Activated naive CD8-positive, alpha-beta T cell treated with anti-CD3 and anti-CD28 coated beads, Interleukin-2, amount 10 ng/mL, durations not matched to agents 7 days and 5 days (primary cell): ENCODE measurements at regions not wholly inside any gene's neighbourhood (a gene's known extent, or its start where the extent isn't known, plus 50 kb on each side); places are given as distances from the start of the nearest gene placed in this dataset.

Experiments used
- ATAC-seq: fragments of 150-1000 bp; cut with Tn5 transposase; one replicate; pipeline ENCODE4 v1.10.0; 2021; ENCODE audit warnings: low read depth, moderate library complexity
- POLR2A ChIA-PET: fragments of 350-600 bp; sonication (Branson Sonifier 250); formaldehyde crosslinking; loops from one replicate; lab custom pipeline; 2021; ENCODE audit warnings: antibody characterized with exemption; lab: Charles Lee
- DNase-seq: peaks from one replicate; pipeline ENCODE4 v3.0.0; 2021
- H3K27ac Mint-ChIP-seq: one replicate; pipeline ENCODE4 v1.8.0; 2022; ENCODE audit warnings: mild to moderate bottlenecking, mixed read lengths
- H3K27me3 Mint-ChIP-seq: one replicate; pipeline ENCODE4 v1.8.0; 2022; ENCODE audit warnings: mild to moderate bottlenecking, moderate library complexity, mixed read lengths
- H3K36me3 Mint-ChIP-seq: one replicate; pipeline ENCODE4 v1.8.0; 2021; ENCODE audit warnings: mild to moderate bottlenecking, mixed read lengths
- H3K4me1 Mint-ChIP-seq: one replicate; pipeline ENCODE4 v1.8.0; 2021; ENCODE audit warnings: mixed read lengths
- H3K4me3 Mint-ChIP-seq: one replicate; pipeline ENCODE4 v1.8.0; 2022; ENCODE audit warnings: mild to moderate bottlenecking, moderate library complexity, mixed read lengths
- H3K9me3 Mint-ChIP-seq: one replicate; pipeline ENCODE4 v1.8.0; 2021; ENCODE audit warnings: mixed read lengths

GRCh38 chr21:15219039-15219438 lies 154.2 kb upstream of the NRIP1 start:
- H3K4me1 Mint-ChIP-seq: no peaks in the 10 kb centered on the region
- ATAC-seq (no peak), DNase-seq (no peak)
- no peaks in the 10 kb centered on the region for H3K36me3 Mint-ChIP-seq
- no peak overlapping the region for H3K27ac Mint-ChIP-seq
- POLR2A ChIA-PET: no interaction called here
- H3K9me3 Mint-ChIP-seq: no peaks in the 10 kb centered on the region
- H3K4me3 Mint-ChIP-seq: no peak overlapping the region
- peaks cover 4% of the 10 kb centered on the region for H3K27me3 Mint-ChIP-seq

GRCh38 chr21:15219894-15220293 lies 155.1 kb upstream of the NRIP1 start:
- Mint-ChIP-seq H3K27ac (no peak overlapping the region), H3K9me3 (no peaks in the 10 kb centered on the region), H3K27me3 (peaks cover 4% of the 10 kb centered on the region), H3K4me1 (no peaks in the 10 kb centered on the region), H3K4me3 (no peak overlapping the region), H3K36me3 (no peaks in the 10 kb centered on the region)
- DNase-seq: no peak
- ATAC-seq: no peak
- POLR2A ChIA-PET: no interaction called here

GRCh38 chr21:15221799-15222386 lies 157.1 kb upstream of the NRIP1 start:
- Mint-ChIP-seq H3K27me3 (peaks cover 4% of the 10 kb centered on the region), H3K4me3 (no peak overlapping the region), H3K27ac (no peak overlapping the region), H3K36me3 (no peaks in the 10 kb centered on the region), H3K9me3 (no peaks in the 10 kb centered on the region), H3K4me1 (no peaks in the 10 kb centered on the region)
- POLR2A ChIA-PET: no interaction called here
- ATAC-seq (no peak), DNase-seq (no peak)

GRCh38 chr21:15222707-15223106 lies 157.9 kb upstream of the NRIP1 start:
- ATAC-seq: no peak
- Mint-ChIP-seq H3K9me3 (no peaks in the 10 kb centered on the region), H3K27me3 (peaks cover 4% of the 10 kb centered on the region), H3K27ac (no peak overlapping the region), H3K4me3 (no peak overlapping the region), H3K4me1 (no peaks in the 10 kb centered on the region), H3K36me3 (no peaks in the 10 kb centered on the region)
- POLR2A ChIA-PET: no interaction called here
- no peak for DNase-seq

GRCh38 chr21:15224346-15225086 lies 159.7 kb upstream of the NRIP1 start:
- no peaks in the 10 kb centered on the region for H3K9me3 Mint-ChIP-seq
- H3K4me3 Mint-ChIP-seq: no peak overlapping the region
- ATAC-seq: no peak

GRCh38 chr21:15227919-15228318 lies 163.1 kb upstream of the NRIP1 start:
- DNase-seq: no peak
- no peaks in the 10 kb centered on the region for H3K36me3 Mint-ChIP-seq
- no peaks in the 10 kb centered on the region for H3K4me1 Mint-ChIP-seq
- no peak overlapping the region for H3K27ac Mint-ChIP-seq
- no peak for ATAC-seq
- H3K9me3 Mint-ChIP-seq: peaks cover 3% of the 10 kb centered on the region
- H3K27me3 Mint-ChIP-seq: peaks cover 4% of the 10 kb centered on the region
- POLR2A ChIA-PET: no interaction called here
- H3K4me3 Mint-ChIP-seq: no peak overlapping the region

More at GRCh38 chr21:15224346-15225086, 159.7 kb upstream of the NRIP1 start:
- no peak for DNase-seq
- peaks cover 4% of the 10 kb centered on the region for H3K27me3 Mint-ChIP-seq
- no peak overlapping the region for H3K27ac Mint-ChIP-seq
- no peaks in the 10 kb centered on the region for H3K4me1 Mint-ChIP-seq
- H3K36me3 Mint-ChIP-seq: no peaks in the 10 kb centered on the region
- POLR2A ChIA-PET: no interaction called here

- H3K9me3 Mint-ChIP-seq: peaks cover 4% of the 10 kb centered on the region
- no peak for ATAC-seq
- H3K27ac Mint-ChIP-seq: no peak overlapping the region
- DNase-seq: no peak
- POLR2A ChIA-PET: no interaction called here
- H3K4me3 Mint-ChIP-seq: no peak overlapping the region
- H3K36me3 Mint-ChIP-seq: no peaks in the 10 kb centered on the region
- no peaks in the 10 kb centered on the region for H3K27me3 Mint-ChIP-seq
- no peaks in the 10 kb centered on the region for H3K4me1 Mint-ChIP-seq
Observed at GRCh38 chr21:15229390-15229789, 164.6 kb upstream of the NRIP1 start.

GRCh38 chr21:15233611-15234010 lies 168.8 kb upstream of the NRIP1 start:
- ATAC-seq: no peak
- no peaks in the 10 kb centered on the region for H3K36me3 Mint-ChIP-seq
- peaks cover 4% of the 10 kb centered on the region for H3K9me3 Mint-ChIP-seq
- no peak overlapping the region for H3K27ac Mint-ChIP-seq
- no peak overlapping the region for H3K4me3 Mint-ChIP-seq
- DNase-seq: no peak
- H3K4me1 Mint-ChIP-seq: no peaks in the 10 kb centered on the region
- H3K27me3 Mint-ChIP-seq: no peaks in the 10 kb centered on the region
- POLR2A ChIA-PET: no interaction called here

GRCh38 chr21:15236111-15236510 lies 171.3 kb upstream of the NRIP1 start:
- no peak overlapping the region for H3K4me3 Mint-ChIP-seq
- peaks cover 3% of the 10 kb centered on the region for H3K9me3 Mint-ChIP-seq
- H3K27me3 Mint-ChIP-seq: no peaks in the 10 kb centered on the region
- POLR2A ChIA-PET: no interaction called here
- no peaks in the 10 kb centered on the region for H3K36me3 Mint-ChIP-seq
- no peak for DNase-seq
- no peaks in the 10 kb centered on the region for H3K4me1 Mint-ChIP-seq
- ATAC-seq: no peak
- H3K27ac Mint-ChIP-seq: no peak overlapping the region

GRCh38 chr21:15240848-15241247 lies 176.0 kb upstream of the NRIP1 start:
- Mint-ChIP-seq H3K4me3 (no peak overlapping the region), H3K27me3 (no peaks in the 10 kb centered on the region), H3K27ac (no peak overlapping the region), H3K36me3 (no peaks in the 10 kb centered on the region), H3K4me1 (peaks cover 2% of the 10 kb centered on the region), H3K9me3 (no peaks in the 10 kb centered on the region)
- no peak for DNase-seq
- no peak for ATAC-seq
- POLR2A ChIA-PET: no interaction called here

GRCh38 chr21:15241997-15242736 lies 177.4 kb upstream of the NRIP1 start:
- ATAC-seq (no peak), DNase-seq (no peak)
- Mint-ChIP-seq H3K9me3 (no peaks in the 10 kb centered on the region), H3K27ac (no peak overlapping the region), H3K27me3 (no peaks in the 10 kb centered on the region), H3K36me3 (no peaks in the 10 kb centered on the region), H3K4me3 (no peak overlapping the region), H3K4me1 (peaks cover 2% of the 10 kb centered on the region)
- POLR2A ChIA-PET: no interaction called here

GRCh38 chr21:15242906-15243305 lies 178.1 kb upstream of the NRIP1 start:
- Mint-ChIP-seq H3K36me3 (no peaks in the 10 kb centered on the region), H3K27ac (no peak overlapping the region), H3K4me3 (no peak overlapping the region), H3K4me1 (peaks cover 2% of the 10 kb centered on the region), H3K27me3 (no peaks in the 10 kb centered on the region), H3K9me3 (no peaks in the 10 kb centered on the region)
- POLR2A ChIA-PET: no interaction called here
- DNase-seq (no peak), ATAC-seq (no peak)

- no peaks in the 10 kb centered on the region for H3K9me3 Mint-ChIP-seq
- DNase-seq: no peak
- H3K36me3 Mint-ChIP-seq: no peaks in the 10 kb centered on the region
- H3K27me3 Mint-ChIP-seq: no peaks in the 10 kb centered on the region
- POLR2A ChIA-PET: no interaction called here
- no peak overlapping the region for H3K27ac Mint-ChIP-seq
- ATAC-seq: no peak
- no peak overlapping the region for H3K4me3 Mint-ChIP-seq
- H3K4me1 Mint-ChIP-seq: peaks cover 2% of the 10 kb centered on the region
Observed at GRCh38 chr21:15243406-15243805, 178.6 kb upstream of the NRIP1 start.

GRCh38 chr21:15247613-15248012 lies 182.8 kb upstream of the NRIP1 start:
- POLR2A ChIA-PET: no interaction called here
- ATAC-seq: no peak
- H3K27me3 Mint-ChIP-seq: no peaks in the 10 kb centered on the region
- peaks cover 2% of the 10 kb centered on the region for H3K4me1 Mint-ChIP-seq
- no peak for DNase-seq
- H3K36me3 Mint-ChIP-seq: no peaks in the 10 kb centered on the region
- no peak overlapping the region for H3K27ac Mint-ChIP-seq
- no peak overlapping the region for H3K4me3 Mint-ChIP-seq
- H3K9me3 Mint-ChIP-seq: no peaks in the 10 kb centered on the region
